ENCODE measurements at regions not wholly inside any gene's neighbourhood (a gene's known extent, or its start where the extent isn't known, plus 50 kb on each side); places are given as distances from the start of the nearest gene placed in this dataset.

GRCh38 chr2:65863713-65864112, 431.3 kb upstream of the SPRED2 start:
- FAIRE-seq (no peak), DNase-seq (ENCODE audit: low read depth) (no peak)
- TF ChIP-seq CTCF (IDR thresholded peaks at IDR 0.05; ENCODE audit: insufficient read depth, low read depth, low read length) (no peak), EZH2 (IDR thresholded peaks at IDR 0.05; ENCODE audit: insufficient read depth, low read length) (no peak)
- Histone ChIP-seq H3K4me2 (ENCODE audit: low read length) (no peak overlapping the region), H3K27me3 (ENCODE audit: insufficient read depth, low read length) (no peaks in the 10 kb centered on the region), H3K79me2 (ENCODE audit: insufficient read depth, low read length) (no peaks in the 10 kb centered on the region), H2AFZ (ENCODE audit: low read depth, low read length) (no peak overlapping the region), H3K9me3 (ENCODE audit: insufficient read depth, low read depth, low read length) (no peaks in the 10 kb centered on the region), H3K9ac (ENCODE audit: low read length) (no peak overlapping the region), H3K4me1 (ENCODE audit: insufficient read depth, low read length) (no peaks in the 10 kb centered on the region), H3K27ac (ENCODE audit: low read depth, low read length) (no peak overlapping the region), H4K20me1 (ENCODE audit: insufficient read depth, low read length) (no peaks in the 10 kb centered on the region), H3K36me3 (ENCODE audit: insufficient read depth, low read length) (no peaks in the 10 kb centered on the region), H3K4me3 (ENCODE audit: insufficient read depth, low read depth, low read length) (no peak overlapping the region)
- Mint-ChIP-seq H3K36me3 (ENCODE audit: low read depth, unreplicated experiment) (no peaks in the 10 kb centered on the region), H3K4me3 (ENCODE audit: unreplicated experiment) (no peak overlapping the region), H3K9me3 (ENCODE audit: unreplicated experiment) (peaks cover 2% of the 10 kb centered on the region), H3K27me3 (ENCODE audit: low read depth, unreplicated experiment) (peaks cover 8% of the 10 kb centered on the region), H3K27ac (ENCODE audit: unreplicated experiment) (peak overlapping the region; percentile 13), H3K4me1 (ENCODE audit: low read depth, unreplicated experiment) (no peaks in the 10 kb centered on the region)

- Histone ChIP-seq H2AFZ (ENCODE audit: low read depth, low read length) (no peak overlapping the region), H3K4me2 (ENCODE audit: low read length) (no peak overlapping the region), H3K9me3 (ENCODE audit: insufficient read depth, low read depth, low read length) (no peaks in the 10 kb centered on the region), H3K27ac (ENCODE audit: low read depth, low read length) (no peak overlapping the region), H3K27me3 (ENCODE audit: insufficient read depth, low read length) (no peaks in the 10 kb centered on the region), H4K20me1 (ENCODE audit: insufficient read depth, low read length) (no peaks in the 10 kb centered on the region), H3K4me3 (ENCODE audit: insufficient read depth, low read depth, low read length) (no peak overlapping the region), H3K36me3 (ENCODE audit: insufficient read depth, low read length) (no peaks in the 10 kb centered on the region), H3K4me1 (ENCODE audit: insufficient read depth, low read length) (no peaks in the 10 kb centered on the region), H3K79me2 (ENCODE audit: insufficient read depth, low read length) (no peaks in the 10 kb centered on the region), H3K9ac (ENCODE audit: low read length) (no peak overlapping the region)
- Mint-ChIP-seq H3K4me1 (ENCODE audit: low read depth, unreplicated experiment) (no peaks in the 10 kb centered on the region), H3K36me3 (ENCODE audit: low read depth, unreplicated experiment) (no peaks in the 10 kb centered on the region), H3K27me3 (ENCODE audit: low read depth, unreplicated experiment) (peaks cover 6% of the 10 kb centered on the region), H3K4me3 (ENCODE audit: unreplicated experiment) (no peak overlapping the region), H3K27ac (ENCODE audit: unreplicated experiment) (no peak overlapping the region), H3K9me3 (ENCODE audit: unreplicated experiment) (no peaks in the 10 kb centered on the region)
- FAIRE-seq (no peak), DNase-seq (ENCODE audit: low read depth) (no peak)
- TF ChIP-seq CTCF (IDR thresholded peaks at IDR 0.05; ENCODE audit: insufficient read depth, low read depth, low read length), result no peak
- TF ChIP-seq EZH2 (IDR thresholded peaks at IDR 0.05; ENCODE audit: insufficient read depth, low read length), result no peak
These were observed 424.5 kb upstream of the SPRED2 start for GRCh38 chr2:65856928-65857327.

- DNase-seq (ENCODE audit: low read depth) (no peak), FAIRE-seq (no peak)
- H3K4me2 ChIP-seq (ENCODE audit: low read length), result no peak overlapping the region
- H3K4me1 Mint-ChIP-seq (ENCODE audit: low read depth, unreplicated experiment), result no peaks in the 10 kb centered on the region
- H3K27me3 ChIP-seq (ENCODE audit: insufficient read depth, low read length), result no peaks in the 10 kb centered on the region
- TF ChIP-seq EZH2 (IDR thresholded peaks at IDR 0.05; ENCODE audit: insufficient read depth, low read length) (no peak), CTCF (IDR thresholded peaks at IDR 0.05; ENCODE audit: insufficient read depth, low read depth, low read length) (no peak)
- H2AFZ ChIP-seq (ENCODE audit: low read depth, low read length), result no peak overlapping the region
- H3K4me3 ChIP-seq (ENCODE audit: insufficient read depth, low read depth, low read length), result no peak overlapping the region
- H3K4me3 Mint-ChIP-seq (ENCODE audit: unreplicated experiment), result no peak overlapping the region
- peaks cover 6% of the 10 kb centered on the region for H3K27me3 Mint-ChIP-seq (ENCODE audit: low read depth, unreplicated experiment)
- H4K20me1 ChIP-seq (ENCODE audit: insufficient read depth, low read length), result no peaks in the 10 kb centered on the region
- no peaks in the 10 kb centered on the region for H3K36me3 Mint-ChIP-seq (ENCODE audit: low read depth, unreplicated experiment)
- no peaks in the 10 kb centered on the region for H3K4me1 ChIP-seq (ENCODE audit: insufficient read depth, low read length)
- no peak overlapping the region for H3K9ac ChIP-seq (ENCODE audit: low read length)
- H3K9me3 ChIP-seq (ENCODE audit: insufficient read depth, low read depth, low read length), result no peaks in the 10 kb centered on the region
- no peaks in the 10 kb centered on the region for H3K79me2 ChIP-seq (ENCODE audit: insufficient read depth, low read length)
- no peaks in the 10 kb centered on the region for H3K36me3 ChIP-seq (ENCODE audit: insufficient read depth, low read length)
- no peak overlapping the region for H3K27ac Mint-ChIP-seq (ENCODE audit: unreplicated experiment)
- no peak overlapping the region for H3K27ac ChIP-seq (ENCODE audit: low read depth, low read length)
- H3K9me3 Mint-ChIP-seq (ENCODE audit: unreplicated experiment), result no peaks in the 10 kb centered on the region
These were observed 424.0 kb upstream of the SPRED2 start for GRCh38 chr2:65856423-65856822.
